ENCODE measurements at regions not wholly inside any gene's neighbourhood (a gene's known extent, or its start where the extent isn't known, plus 50 kb on each side); places are given as distances from the start of the nearest gene placed in this dataset.

DNA sequence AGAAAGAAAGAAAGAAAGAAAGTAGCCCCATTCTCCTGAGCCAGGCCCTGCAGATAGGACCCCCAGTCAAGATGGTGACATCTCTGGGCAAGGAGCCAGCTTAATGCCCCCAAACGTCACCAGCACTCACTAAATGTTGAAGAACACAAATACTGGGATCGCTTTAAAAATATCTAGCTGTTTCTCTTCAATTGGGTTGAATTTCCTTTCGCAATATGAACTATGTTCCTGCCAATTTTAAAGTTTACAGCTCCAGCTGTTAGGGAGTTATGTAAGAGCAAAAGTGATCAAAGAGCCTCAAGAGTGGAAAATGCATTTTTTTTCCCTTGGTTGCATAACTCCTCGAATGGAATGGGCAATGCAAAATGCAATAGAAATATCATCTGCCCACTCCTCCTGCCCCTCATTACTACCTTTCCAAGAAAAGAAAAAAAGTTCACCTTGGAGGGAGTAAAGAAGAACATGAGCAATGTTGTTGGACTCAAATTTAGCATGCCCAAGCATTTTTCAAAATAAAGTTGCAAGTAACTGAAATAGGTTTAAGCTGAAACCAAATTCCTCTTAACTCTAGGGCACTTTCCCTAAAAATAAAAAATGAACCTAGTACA, 244.2 kb upstream of the PIK3R1 start:
- TF ChIP-seq FOSL2 (IDR thresholded peaks at IDR 0.05) (no peak), FOSL2 (CRISPR knock-in tag; IDR thresholded peaks at IDR 0.05) (no peak), POLR2A (IDR thresholded peaks at IDR 0.05; ENCODE audit: low read length) (no peak)
